GM18858 (cell line): ENCODE measurements at regions not wholly inside any gene's neighbourhood (a gene's known extent, or its start where the extent isn't known, plus 50 kb on each side); places are given as distances from the start of the nearest gene placed in this dataset.
"Not testable (repeated sequence)": the region's sequence is repeated elsewhere in the genome, so short reads cannot be mapped to it uniquely, and the experiment has no call there.

Experiments
- ATAC-seq: cut with Tn5 transposase; IDR thresholded peaks from one replicate; pipeline ENCODE4 v1.9.1; 2021; ENCODE audit not compliant: unreplicated experiment

DNA sequence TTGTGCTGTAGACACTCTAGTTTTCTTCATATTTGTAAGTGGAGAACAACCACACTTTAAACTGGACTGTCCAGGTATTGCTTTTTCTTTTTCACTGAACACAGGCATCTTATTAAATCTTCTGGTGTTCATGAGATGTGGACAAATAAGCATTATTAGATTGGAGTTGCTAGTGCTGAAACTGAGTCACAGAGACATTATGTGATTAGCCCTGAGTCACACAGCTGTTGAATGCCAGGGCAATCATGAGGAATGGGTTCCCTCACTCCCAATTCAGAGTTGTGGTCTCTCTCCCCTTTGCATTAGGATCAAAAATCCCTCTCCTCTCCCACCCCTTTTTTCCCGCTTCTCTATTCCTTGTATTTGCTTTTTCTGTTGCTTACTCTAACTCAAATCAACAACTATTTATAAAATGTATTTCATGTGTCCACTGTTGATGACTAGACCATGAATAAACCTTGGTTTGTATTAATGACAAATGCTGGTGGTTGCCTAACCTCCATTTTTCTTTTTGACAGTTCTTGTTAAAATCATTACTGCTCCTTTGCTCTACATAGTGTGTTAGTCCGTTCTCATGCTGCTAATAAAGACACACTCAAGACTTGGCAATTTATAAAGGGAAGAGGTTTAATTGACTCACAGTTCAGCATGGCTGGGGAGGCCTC is 738.2 kb downstream of the BRINP1 start:
- no peak for ATAC-seq

- ATAC-seq, result no peak
Measured at GRCh38 chr9:118631956-118632355, 737.3 kb downstream of the BRINP1 start.

GRCh38 chr9:118635416-118635815 is 733.8 kb downstream of the BRINP1 start:
- ATAC-seq, result no peak

- no peak for ATAC-seq
Measured at GRCh38 chr9:118637681-118638080, 731.6 kb downstream of the BRINP1 start.

- no peak for ATAC-seq
Measured at GRCh38 chr9:118640836-118641560, 728.2 kb downstream of the BRINP1 start.

DNA sequence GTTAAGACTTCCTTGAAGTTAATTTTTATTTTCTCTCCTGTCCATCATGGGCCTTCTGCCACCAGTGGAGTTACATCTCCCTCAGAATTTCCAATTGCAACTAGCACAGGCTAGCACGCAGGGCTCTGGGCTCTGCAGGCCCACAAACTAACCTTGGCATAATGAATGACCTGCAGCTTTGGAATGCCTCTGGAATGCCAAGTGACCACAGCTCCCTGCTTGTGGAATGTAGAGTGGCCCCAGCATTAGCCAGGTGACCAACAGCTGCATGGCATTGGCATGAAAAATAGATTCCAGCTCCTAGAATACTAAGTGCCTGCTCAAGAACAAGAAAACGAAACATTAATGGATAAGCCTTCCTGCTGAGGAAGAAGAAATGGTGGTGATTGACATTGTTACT is 726.1 kb downstream of the BRINP1 start:
- no peak for ATAC-seq

- ATAC-seq, result no peak
Measured at GRCh38 chr9:118644066-118644465, 725.2 kb downstream of the BRINP1 start.

GRCh38 chr9:118647331-118647730 is 721.9 kb downstream of the BRINP1 start:
- no peak for ATAC-seq

GRCh38 chr9:118650417-118650816 is 718.8 kb downstream of the BRINP1 start:
- no peak for ATAC-seq

DNA sequence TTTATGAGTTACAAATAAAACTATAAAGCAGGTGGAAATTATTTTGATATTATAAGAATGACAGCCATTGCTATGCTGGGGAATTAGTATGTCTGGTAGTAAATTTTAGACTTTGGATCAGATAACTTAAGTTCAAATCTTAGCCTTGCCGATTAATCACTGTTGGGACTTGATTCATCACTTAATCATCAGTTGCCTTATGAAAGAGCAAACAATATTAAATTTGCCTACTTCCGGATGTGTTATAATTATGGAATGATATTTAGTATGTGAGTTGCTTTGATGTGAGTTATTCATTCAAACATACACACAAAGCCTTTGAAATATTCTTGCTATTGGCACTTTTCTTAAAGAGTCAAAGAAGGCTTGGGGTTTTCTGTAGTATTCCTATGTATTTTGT is 717.7 kb downstream of the BRINP1 start:
- ATAC-seq, result no peak

GRCh38 chr9:118652258-118652657 is 717.0 kb downstream of the BRINP1 start:
- no peak for ATAC-seq

DNA sequence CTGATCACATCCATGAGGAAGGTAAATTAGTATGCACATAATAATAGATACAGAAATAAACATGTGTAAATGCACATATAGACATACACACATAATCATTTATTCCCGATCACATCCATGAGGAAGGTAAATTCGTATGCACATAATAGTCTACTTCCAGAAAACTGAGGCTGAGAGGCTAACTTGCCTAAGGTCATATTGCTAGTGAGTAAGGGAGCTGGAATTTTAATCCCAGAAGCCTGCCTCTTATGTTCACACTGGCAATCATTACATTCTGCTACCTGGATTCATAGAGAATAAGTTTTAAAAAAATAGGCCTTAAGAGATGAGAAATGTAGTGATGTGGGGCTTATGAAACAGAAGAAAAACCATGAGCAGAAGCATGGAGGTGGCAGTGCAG is 716.3 kb downstream of the BRINP1 start:
- ATAC-seq, result no peak

DNA sequence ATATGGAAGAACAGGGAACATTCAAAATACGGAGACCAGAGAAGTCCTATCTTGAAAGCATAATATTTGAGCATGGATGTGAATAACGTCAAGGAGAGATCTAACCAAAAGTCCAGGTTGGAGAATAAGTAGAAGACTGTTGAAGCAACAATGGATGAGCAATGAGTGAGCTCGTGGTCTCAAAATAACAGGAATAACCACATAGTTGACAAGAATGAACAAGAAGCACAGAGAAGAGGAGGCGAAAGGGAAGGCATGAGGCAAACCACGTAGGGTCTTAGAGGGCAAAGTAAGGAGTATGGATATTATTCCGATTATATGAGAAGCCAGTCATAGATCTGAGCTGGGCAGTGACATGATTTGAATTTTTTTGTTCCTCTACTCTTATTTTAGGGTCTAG is 710.2 kb downstream of the BRINP1 start:
- ATAC-seq, result no peak

DNA sequence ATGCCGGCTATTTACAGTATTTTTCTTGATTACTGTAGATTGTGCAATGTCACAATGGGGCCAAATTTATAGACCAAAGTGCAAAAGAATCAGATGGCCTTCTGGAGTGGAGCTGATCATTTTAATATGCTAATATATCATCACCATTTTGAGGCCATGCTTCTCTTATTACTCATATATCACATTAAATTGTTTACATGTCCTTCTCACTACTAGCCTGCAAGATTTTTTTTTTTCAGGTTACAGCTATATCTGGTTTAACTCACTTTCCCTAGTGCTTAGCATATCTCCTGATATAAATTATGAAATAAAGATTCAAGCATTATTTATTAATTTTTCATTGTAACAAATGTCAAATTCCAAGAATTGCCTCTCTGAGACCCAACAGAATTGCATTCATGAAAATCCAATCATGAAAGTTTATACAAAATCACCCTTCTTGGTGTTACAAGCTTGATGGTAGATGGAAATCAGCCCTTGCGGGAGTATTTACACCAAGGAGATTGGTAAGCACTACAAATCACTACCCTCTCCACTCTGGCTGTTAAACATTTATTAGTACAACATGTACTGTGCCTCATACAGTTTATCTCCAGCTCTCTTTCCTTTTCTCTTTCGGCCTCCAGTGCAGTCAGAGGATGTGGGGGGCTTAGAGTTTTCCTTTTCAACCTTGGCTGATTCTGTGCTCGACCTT is 703.9 kb downstream of the BRINP1 start:
- no peak for ATAC-seq

GRCh38 chr9:118670011-118670953 is 699.0 kb downstream of the BRINP1 start:
- ATAC-seq, result no peak

GRCh38 chr9:118674942-118675341 is 694.3 kb downstream of the BRINP1 start:
- ATAC-seq, result no peak

- ATAC-seq, result not testable (repeated sequence)
Measured at GRCh38 chr9:118677936-118678653, 691.1 kb downstream of the BRINP1 start.

DNA sequence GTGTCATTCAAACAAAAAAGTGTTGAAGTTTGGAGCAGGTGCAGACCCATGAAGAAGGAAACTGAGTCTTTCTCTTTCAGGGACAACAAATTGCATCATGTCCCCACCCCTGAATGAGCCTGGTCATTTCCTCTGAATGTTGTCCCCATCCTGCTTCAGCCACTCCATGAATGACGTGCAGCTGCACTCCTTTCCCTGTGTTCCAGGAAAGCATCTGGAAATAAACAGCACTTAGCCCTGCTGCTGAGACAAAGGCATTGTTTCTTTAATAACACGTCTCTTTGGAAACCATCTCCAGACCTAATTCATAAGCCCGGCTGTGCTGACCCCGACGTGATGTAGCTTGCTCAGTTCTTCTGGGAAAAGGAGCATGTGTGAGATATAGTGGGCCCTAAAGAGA is 682.3 kb downstream of the BRINP1 start:
- no peak for ATAC-seq

DNA sequence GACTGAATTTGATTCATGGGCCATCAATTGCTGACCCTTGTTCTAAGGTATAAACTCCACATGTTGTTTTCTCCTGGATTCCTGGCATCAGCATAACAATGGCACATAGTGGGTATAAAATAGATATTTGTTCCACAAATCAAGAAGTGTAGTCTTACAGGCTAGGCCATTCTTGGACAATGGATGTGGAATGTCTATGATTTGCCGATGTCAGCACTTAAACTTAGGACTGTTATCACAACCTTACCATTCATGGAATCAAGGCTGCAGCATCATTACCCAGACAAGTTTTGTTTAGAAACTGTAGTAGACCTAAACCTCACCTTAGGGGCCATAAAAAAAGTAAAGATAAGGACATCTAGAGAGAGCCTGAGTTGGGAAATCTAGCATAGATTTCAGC is 680.0 kb downstream of the BRINP1 start:
- ATAC-seq, result no peak

GRCh38 chr9:118692613-118693012 is 676.6 kb downstream of the BRINP1 start:
- ATAC-seq, result no peak
